IMR-90 (cell line): ENCODE measurements at regions not wholly inside any gene's neighbourhood (a gene's known extent, or its start where the extent isn't known, plus 50 kb on each side); places are given as distances from the start of the nearest gene placed in this dataset.

ENCODE experiments used
- ATAC-seq: fragments of 200-7000 bp; cut with Tn5 transposase; 2 replicates; pipeline ENCODE4 v1.9.1; 2020; ENCODE audit warnings: low read depth, mild to moderate bottlenecking, moderate library complexity
- BruUV-seq: library from RNA; stranded (reverse); fragments of 400-500 nt; replicated peaks from 2 replicates; lab custom pipeline; 2021; lab: Mats Ljungman, UMichigan
- CTCF ChIA-PET: fragments of 300-600 bp; formaldehyde crosslinking; extraction: SDS; loops from one replicate; lab custom pipeline; 2021; ENCODE audit warnings: antibody characterized with exemption; lab: Yijun Ruan, JAX
- POLR2A ChIA-PET: fragments of 300-600 bp; sonication (Branson Sonifier 250); formaldehyde crosslinking; loops from one replicate; lab custom pipeline; 2022; ENCODE audit warnings: antibody characterized with exemption; ENCODE audit not compliant: unreplicated experiment; lab: Charles Lee
- DNase-seq: peaks from one replicate; pipeline ENCODE4 v3.0.0; 2013
- H2AFZ ChIP-seq: replicated peaks from 2 replicates; pipeline ENCODE3; 2013; ENCODE audit warnings: low read length, mild to moderate bottlenecking; ENCODE audit not compliant: poor library complexity
- H2AK5ac ChIP-seq: 2 replicates; pipeline ENCODE4 v1.6.1; 2013; ENCODE audit warnings: low read depth, low read length, inconsistent platforms
- H2AK9ac ChIP-seq: replicated peaks from 2 replicates; pipeline ENCODE3; 2013; ENCODE audit warnings: mild to moderate bottlenecking, low read depth, low read length, moderate library complexity; ENCODE audit not compliant: poor library complexity
- H2BK120ac ChIP-seq: 2 replicates; pipeline ENCODE4 v1.6.1; 2013; ENCODE audit warnings: low read depth, low read length, inconsistent platforms
- H2BK15ac ChIP-seq: 3 replicates; pipeline ENCODE4 v1.6.1; 2013; ENCODE audit warnings: low read depth, low read length, inconsistent platforms
- H2BK20ac ChIP-seq: 2 replicates; pipeline ENCODE4 v1.6.1; 2013; ENCODE audit warnings: low read depth, mild to moderate bottlenecking, inconsistent platforms, low read length, moderate library complexity
- H2BK5ac ChIP-seq: 2 replicates; pipeline ENCODE4 v1.6.1; 2013; ENCODE audit warnings: mild to moderate bottlenecking, low read depth, low read length, inconsistent platforms; ENCODE audit not compliant: poor library complexity, severe bottlenecking
- H3K14ac ChIP-seq: replicated peaks from 2 replicates; pipeline ENCODE4 v1.6.1; 2013; ENCODE audit warnings: low read depth, low read length, inconsistent platforms
- H3K18ac ChIP-seq: 2 replicates; pipeline ENCODE4 v1.6.1; 2013; ENCODE audit warnings: low read depth, low read length, control low read depth
- H3K23ac ChIP-seq: 2 replicates; pipeline ENCODE4 v1.6.1; 2013; ENCODE audit warnings: low read depth, low read length, inconsistent platforms
- H3K27ac ChIP-seq: 2 replicates; pipeline ENCODE4 v1.5.1; 2013; ENCODE audit warnings: mild to moderate bottlenecking, control low read depth, low read length; ENCODE audit not compliant: insufficient read depth
- H3K27me3 ChIP-seq: 2 replicates; pipeline ENCODE4 v1.6.1; 2013; ENCODE audit warnings: low read length; ENCODE audit not compliant: control insufficient read depth, insufficient read depth
- H3K36me3 ChIP-seq: 2 replicates; pipeline ENCODE4 v1.6.1; 2013; ENCODE audit warnings: low read length, mixed read lengths; ENCODE audit not compliant: control insufficient read depth, insufficient read depth
- H3K4ac ChIP-seq: 2 replicates; pipeline ENCODE4 v1.6.1; 2013; ENCODE audit warnings: low read depth, low read length, inconsistent platforms
- H3K4me1 ChIP-seq: 2 replicates; pipeline ENCODE4 v1.6.1; 2013; ENCODE audit warnings: low read length, mixed read lengths; ENCODE audit not compliant: control insufficient read depth, insufficient read depth
- H3K4me2 ChIP-seq: 2 replicates; pipeline ENCODE4 v1.6.1; 2013; ENCODE audit warnings: low read depth, mild to moderate bottlenecking, control low read depth, low read length, moderate library complexity
- H3K4me3 ChIP-seq: 2 replicates; pipeline ENCODE4 v1.5.1; 2013; ENCODE audit warnings: low read depth, mild to moderate bottlenecking, control low read depth, low read length, moderate library complexity; ENCODE audit not compliant: insufficient read depth
- H3K56ac ChIP-seq: 2 replicates; pipeline ENCODE4 v1.6.1; 2013; ENCODE audit warnings: low read length, inconsistent platforms; ENCODE audit not compliant: insufficient read depth; ENCODE audit errors: extremely low read depth
- H3K79me1 ChIP-seq, 2 experiments: 2 replicates each; pipeline ENCODE4 v1.6.1; 2013; ENCODE audit warnings: low read length in 2 of 2, inconsistent platforms in 1 of 2, low read depth in 1 of 2
- H3K9ac ChIP-seq: 2 replicates; pipeline ENCODE4 v1.6.1; 2013; ENCODE audit warnings: low read depth, low read length, control low read depth
- H3K9me1 ChIP-seq: 2 replicates; pipeline ENCODE4 v1.6.1; 2013; ENCODE audit warnings: low read length, inconsistent platforms; ENCODE audit not compliant: insufficient read depth
- H3K9me3 ChIP-seq: 2 replicates; pipeline ENCODE4 v1.6.1; 2013; ENCODE audit warnings: low read length; ENCODE audit not compliant: control insufficient read depth, insufficient read depth
- H4K20me1 ChIP-seq: 2 replicates; pipeline ENCODE4 v1.6.1; 2013; ENCODE audit warnings: low read length, inconsistent platforms; ENCODE audit not compliant: insufficient read depth
- H4K5ac ChIP-seq: 2 replicates; pipeline ENCODE4 v1.6.1; 2013; ENCODE audit warnings: mild to moderate bottlenecking, low read depth, low read length, control low read depth
- H4K8ac ChIP-seq, 2 experiments: 2 replicates each; pipeline ENCODE4 v1.6.1; 2013; ENCODE audit warnings: low read depth in 2 of 2, low read length in 2 of 2, control low read depth in 1 of 2, inconsistent platforms in 1 of 2
- H4K91ac ChIP-seq: 2 replicates; pipeline ENCODE4 v1.6.1; 2013; ENCODE audit warnings: low read depth, low read length, inconsistent platforms; ENCODE audit not compliant: insufficient read depth
- BHLHE40 ChIP-seq: fragments of 150-350 bp; IDR thresholded peaks from 2 replicates; pipeline ENCODE4 v1.6.1; 2016; ENCODE audit warnings: mild to moderate bottlenecking, low read depth, low read length
- CEBPB ChIP-seq: IDR thresholded peaks from 2 replicates; pipeline ENCODE4 v1.6.1; 2012; ENCODE audit warnings: low read depth, low read length, improper control_type of control experiment
- CHD1 ChIP-seq: IDR thresholded peaks from 2 replicates; pipeline ENCODE4 v1.6.1; 2012; ENCODE audit warnings: low read depth, low read length, improper control_type of control experiment
- ELK1 ChIP-seq: fragments of 150-350 bp; IDR thresholded peaks from 2 replicates; pipeline ENCODE4 v1.6.1; 2016; ENCODE audit warnings: low read depth, mild to moderate bottlenecking, low read length, moderate library complexity, borderline replicate concordance
- FOS ChIP-seq: fragments of 150-350 bp; IDR thresholded peaks from 2 replicates; pipeline ENCODE4 v1.6.1; 2016; ENCODE audit warnings: low read depth, low read length
- MAFK ChIP-seq: IDR thresholded peaks from 2 replicates; pipeline ENCODE4 v1.6.1; 2012; ENCODE audit warnings: low read depth, low read length, improper control_type of control experiment
- MAZ ChIP-seq: IDR thresholded peaks from 2 replicates; pipeline ENCODE4 v1.6.1; 2012; ENCODE audit warnings: low read depth, mild to moderate bottlenecking, low read length, improper control_type of control experiment, moderate library complexity, borderline replicate concordance
- MXI1 ChIP-seq: IDR thresholded peaks from 2 replicates; pipeline ENCODE4 v1.6.1; 2012; ENCODE audit warnings: low read depth, mild to moderate bottlenecking, low read length, moderate library complexity, borderline replicate concordance
- NFE2L2 ChIP-seq: fragments of 150-350 bp; IDR thresholded peaks from 2 replicates; pipeline ENCODE4 v1.6.1; 2016; ENCODE audit warnings: low read depth, mild to moderate bottlenecking, low read length
- POLR2A ChIP-seq: IDR thresholded peaks from 2 replicates; pipeline ENCODE4 v1.6.1; 2012; ENCODE audit warnings: mild to moderate bottlenecking, low read depth, low read length
- RAD21 ChIP-seq: IDR thresholded peaks from 2 replicates; pipeline ENCODE4 v1.6.1; 2012; ENCODE audit warnings: low read length, improper control_type of control experiment
- RCOR1 ChIP-seq: IDR thresholded peaks from 2 replicates; pipeline ENCODE4 v1.6.1; 2012; ENCODE audit warnings: mild to moderate bottlenecking, low read length, improper control_type of control experiment; ENCODE audit not compliant: insufficient replicate concordance
- RFX5 ChIP-seq: IDR thresholded peaks from 2 replicates; pipeline ENCODE4 v1.8.0; 2012; ENCODE audit warnings: low read depth, mild to moderate bottlenecking, low read length, moderate library complexity
- SMC3 ChIP-seq: fragments of 150-350 bp; IDR thresholded peaks from 2 replicates; pipeline ENCODE4 v1.6.1; 2016; ENCODE audit warnings: low read depth, mild to moderate bottlenecking, antibody characterized with exemption, low read length, moderate library complexity
- dilution Hi-C: fragments of 300-500 bp; cut with HindIII; formaldehyde crosslinking; loops from one replicate; pipeline ENCODE4 v1.14.3; 2018; ENCODE audit warnings: low sequenced_read_pairs; ENCODE audit not compliant: unreplicated experiment
- in situ Hi-C: fragments of 300-500 bp; cut with MboI; formaldehyde crosslinking; loops from 3 replicates; pipeline ENCODE4 v1.14.3; 2019; ENCODE audit warnings: low sequenced_read_pairs, inconsistent platforms, mixed read lengths
- intact Hi-C: fragments of 100-400 bp; cut with micrococcal nuclease; formaldehyde crosslinking; loops from 2 replicates; pipeline ENCODE4 v1.10.0; 2022
- TF ChIP-seq, protein P1 (sequence below): fragments of 150-350 bp; IDR thresholded peaks from 2 replicates; pipeline ENCODE4 v1.6.1; 2017; ENCODE audit warnings: mild to moderate bottlenecking, antibody characterized with exemption, low read length, low read depth
- TF ChIP-seq, protein P2 (sequence below): conservative IDR thresholded peaks from 2 replicates; pipeline ENCODE4 v1.5.1; 2012; ENCODE audit warnings: mild to moderate bottlenecking, low read depth, low read length, improper control_type of control experiment

GRCh38 chr7:84495128-84495527 lies 300.5 kb upstream of the SEMA3A start:
- H3K36me3 ChIP-seq: no peaks in the 10 kb centered on the region
- H3K14ac ChIP-seq: no peak overlapping the region
- intact Hi-C loops: no loop called here
- no peak overlapping the region for H2AK9ac ChIP-seq
- TF ChIP-seq NFE2L2 (no peak), MAFK (no peak), MAZ (no peak), RCOR1 (no peak), RFX5 (no peak), BHLHE40 (no peak), POLR2A (no peak), CHD1 (no peak), RAD21 (no peak), FOS (no peak), CEBPB (no peak), MXI1 (no peak), SMC3 (no peak), ELK1 (no peak)
- TF ChIP-seq, protein P1, sequence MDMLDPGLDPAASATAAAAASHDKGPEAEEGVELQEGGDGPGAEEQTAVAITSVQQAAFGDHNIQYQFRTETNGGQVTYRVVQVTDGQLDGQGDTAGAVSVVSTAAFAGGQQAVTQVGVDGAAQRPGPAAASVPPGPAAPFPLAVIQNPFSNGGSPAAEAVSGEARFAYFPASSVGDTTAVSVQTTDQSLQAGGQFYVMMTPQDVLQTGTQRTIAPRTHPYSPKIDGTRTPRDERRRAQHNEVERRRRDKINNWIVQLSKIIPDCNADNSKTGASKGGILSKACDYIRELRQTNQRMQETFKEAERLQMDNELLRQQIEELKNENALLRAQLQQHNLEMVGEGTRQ: no peak
- TF ChIP-seq, protein P2, sequence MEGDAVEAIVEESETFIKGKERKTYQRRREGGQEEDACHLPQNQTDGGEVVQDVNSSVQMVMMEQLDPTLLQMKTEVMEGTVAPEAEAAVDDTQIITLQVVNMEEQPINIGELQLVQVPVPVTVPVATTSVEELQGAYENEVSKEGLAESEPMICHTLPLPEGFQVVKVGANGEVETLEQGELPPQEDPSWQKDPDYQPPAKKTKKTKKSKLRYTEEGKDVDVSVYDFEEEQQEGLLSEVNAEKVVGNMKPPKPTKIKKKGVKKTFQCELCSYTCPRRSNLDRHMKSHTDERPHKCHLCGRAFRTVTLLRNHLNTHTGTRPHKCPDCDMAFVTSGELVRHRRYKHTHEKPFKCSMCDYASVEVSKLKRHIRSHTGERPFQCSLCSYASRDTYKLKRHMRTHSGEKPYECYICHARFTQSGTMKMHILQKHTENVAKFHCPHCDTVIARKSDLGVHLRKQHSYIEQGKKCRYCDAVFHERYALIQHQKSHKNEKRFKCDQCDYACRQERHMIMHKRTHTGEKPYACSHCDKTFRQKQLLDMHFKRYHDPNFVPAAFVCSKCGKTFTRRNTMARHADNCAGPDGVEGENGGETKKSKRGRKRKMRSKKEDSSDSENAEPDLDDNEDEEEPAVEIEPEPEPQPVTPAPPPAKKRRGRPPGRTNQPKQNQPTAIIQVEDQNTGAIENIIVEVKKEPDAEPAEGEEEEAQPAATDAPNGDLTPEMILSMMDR: no peak
- H3K4me2 ChIP-seq: no peak overlapping the region
- BruUV-seq: no TSS peak
- ATAC-seq (no peak), DNase-seq (no peak)
- H3K9ac ChIP-seq: no peak overlapping the region
- H2BK120ac ChIP-seq: no peak overlapping the region
- no peak overlapping the region for H4K91ac ChIP-seq
- no peaks in the 10 kb centered on the region for H3K27me3 ChIP-seq
- H2BK5ac ChIP-seq: no peak overlapping the region
- no peak overlapping the region for H4K5ac ChIP-seq
- no peak overlapping the region for H3K4me3 ChIP-seq
- H3K4me1 ChIP-seq: no peaks in the 10 kb centered on the region
- H4K20me1 ChIP-seq: no peaks in the 10 kb centered on the region
- no peak overlapping the region for H2AK5ac ChIP-seq
- no peak overlapping the region for H2BK15ac ChIP-seq
- no peak overlapping the region for H2BK20ac ChIP-seq
- no peak overlapping the region for H3K23ac ChIP-seq
- H3K27ac ChIP-seq: no peak overlapping the region
- no peaks in the 10 kb centered on the region for H3K79me1 ChIP-seq
- H4K8ac ChIP-seq: no peak overlapping the region
- H2AFZ ChIP-seq: no peak overlapping the region
- no peaks in the 10 kb centered on the region for H3K9me1 ChIP-seq
- no peak overlapping the region for H3K56ac ChIP-seq
- ChIA-PET POLR2A (no interaction called here), CTCF (interaction anchor here (0.7 kb wide), 1 partner anchor 177 kb away, joined by 3 read pairs; no protein-coding TSS in a partner anchor)
- in situ Hi-C loops: no loop called here
- no peak overlapping the region for H3K4ac ChIP-seq
- H3K18ac ChIP-seq: no peak overlapping the region
- no peaks in the 10 kb centered on the region for H3K9me3 ChIP-seq
- dilution Hi-C loops: no loop called here
